CMK (cell line): ENCODE measurements at regions not wholly inside any gene's neighbourhood (a gene's known extent, or its start where the extent isn't known, plus 50 kb on each side); places are given as distances from the start of the nearest gene placed in this dataset.
"Not testable (repeated sequence)": the region's sequence is repeated elsewhere in the genome, so short reads cannot be mapped to it uniquely, and the experiment has no call there.

Source experiments
- DNase-seq: peaks from one replicate; pipeline ENCODE4 v3.0.0-alpha.2; 2010; ENCODE audit warnings: low read depth

DNA sequence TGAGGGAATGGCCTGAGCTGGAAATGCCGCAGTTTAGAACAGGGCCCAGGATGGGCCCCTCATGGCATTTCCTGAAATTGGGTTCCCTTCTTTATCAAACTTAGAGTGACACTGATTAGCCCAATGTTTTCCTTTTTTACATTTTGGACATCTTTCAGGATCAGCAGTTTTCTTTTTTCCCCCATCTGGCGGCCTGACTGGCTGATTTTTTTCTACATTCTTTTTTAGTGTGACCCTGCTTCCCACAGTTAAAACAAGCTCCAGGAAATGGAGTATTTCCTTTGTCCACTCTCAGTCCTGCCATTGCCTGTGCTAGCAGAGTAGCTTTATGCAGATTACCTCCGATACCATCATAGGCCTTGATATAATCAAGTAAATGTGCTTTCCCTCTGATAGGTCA lies 185.8 kb upstream of the IGF1 start:
- DNase-seq: not testable (repeated sequence)

DNA sequence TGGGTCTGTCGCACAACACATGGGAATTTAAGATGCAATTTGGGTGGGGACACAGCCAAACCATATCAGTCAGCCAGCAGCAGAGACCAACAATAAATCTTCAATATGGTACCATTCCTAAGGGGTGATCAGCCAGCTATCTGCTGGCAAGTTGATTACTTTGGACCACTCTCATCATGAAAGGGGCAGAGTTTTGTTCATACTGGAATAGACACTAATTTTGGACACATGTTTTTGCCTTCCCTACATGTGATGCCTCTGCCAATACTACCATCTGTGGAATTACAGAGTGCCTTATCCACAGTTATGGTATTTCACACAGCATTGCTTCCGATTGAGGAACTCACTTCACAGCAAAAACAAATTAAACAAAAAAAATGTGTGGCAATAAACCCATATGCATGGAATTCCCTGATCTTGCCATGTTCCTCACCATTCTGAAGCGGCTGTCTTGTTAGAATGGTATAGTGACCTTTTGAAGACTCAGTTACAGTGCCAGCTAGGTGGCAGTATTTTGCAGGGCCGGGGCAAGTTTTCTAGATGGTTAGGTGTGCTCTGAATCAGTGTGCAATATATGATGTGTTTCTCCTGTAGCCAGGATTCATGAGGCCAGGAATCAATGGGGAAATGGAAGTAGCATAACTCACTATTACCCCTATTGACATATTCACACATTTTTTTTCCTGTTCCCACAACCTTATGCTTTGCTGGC lies 179.0 kb upstream of the IGF1 start:
- no peak for DNase-seq

DNA sequence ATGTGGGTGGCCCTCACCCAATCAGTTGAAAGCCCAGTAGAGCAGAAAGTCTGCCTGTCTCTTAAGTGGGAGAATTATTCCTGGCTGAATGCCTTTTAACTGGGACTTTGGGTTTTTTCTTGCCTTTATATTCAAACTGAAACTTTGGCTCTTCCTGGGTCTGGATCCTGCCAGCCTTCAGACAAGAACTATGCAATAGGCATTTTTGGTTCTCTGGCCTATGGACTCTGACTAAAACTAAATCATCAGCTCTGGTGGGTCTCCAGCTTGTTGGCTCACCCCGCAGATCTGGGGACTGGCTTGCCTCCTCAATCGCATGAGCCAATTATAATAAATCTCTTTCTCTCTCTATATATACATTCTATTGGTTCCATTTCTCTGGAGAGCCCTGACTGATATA lies 173.0 kb upstream of the IGF1 start:
- no peak for DNase-seq

DNA sequence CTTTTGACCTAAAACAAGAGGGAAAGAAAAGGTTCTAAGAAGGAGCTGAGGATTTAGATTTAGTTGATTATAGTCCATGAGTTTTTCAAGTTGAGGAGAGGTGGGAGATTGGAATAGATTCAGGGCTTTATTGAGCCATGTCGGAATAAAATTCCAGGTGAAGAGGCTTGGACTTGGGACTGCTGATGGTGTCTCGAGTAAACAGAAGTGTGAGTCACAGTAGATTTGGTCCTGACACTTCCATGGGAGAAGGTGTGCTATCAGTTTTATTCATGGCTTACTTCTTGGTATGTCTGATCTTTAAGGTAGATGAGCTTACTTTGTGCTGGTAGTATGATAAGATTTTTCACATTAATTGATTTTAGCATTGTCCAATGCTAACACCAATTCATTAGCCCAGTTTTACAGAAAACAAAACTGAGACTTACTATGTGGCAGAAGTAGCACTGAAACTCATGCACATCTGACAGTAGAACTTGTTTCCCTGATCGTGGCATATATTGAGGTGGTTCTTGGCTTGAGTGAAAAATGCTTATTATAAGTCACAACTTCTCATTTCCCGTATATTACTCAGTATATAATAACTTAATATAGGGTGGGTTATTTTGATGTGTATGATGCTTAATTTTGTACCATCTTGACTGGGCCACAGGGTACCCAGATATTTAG lies 172.4 kb upstream of the IGF1 start:
- no peak for DNase-seq

DNA sequence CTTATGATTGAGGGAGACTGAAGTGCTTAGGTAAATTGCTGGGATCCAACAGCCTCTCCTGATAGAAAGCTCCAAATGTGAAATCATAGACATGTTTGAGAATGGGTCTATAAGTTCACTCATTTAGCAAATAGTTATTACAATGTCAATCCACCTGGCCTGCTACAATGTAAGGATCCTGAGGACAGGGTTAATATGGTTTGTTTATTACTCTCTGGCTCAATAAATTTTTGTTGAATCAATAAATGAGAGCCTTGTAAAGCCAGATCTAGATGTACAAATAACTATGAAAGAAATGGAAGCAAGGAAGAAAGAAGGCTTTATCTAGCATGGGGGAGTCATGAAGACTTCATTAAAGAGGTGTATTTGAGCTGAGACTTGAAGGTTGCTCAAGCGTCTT lies 165.6 kb upstream of the IGF1 start:
- no peak for DNase-seq

DNA sequence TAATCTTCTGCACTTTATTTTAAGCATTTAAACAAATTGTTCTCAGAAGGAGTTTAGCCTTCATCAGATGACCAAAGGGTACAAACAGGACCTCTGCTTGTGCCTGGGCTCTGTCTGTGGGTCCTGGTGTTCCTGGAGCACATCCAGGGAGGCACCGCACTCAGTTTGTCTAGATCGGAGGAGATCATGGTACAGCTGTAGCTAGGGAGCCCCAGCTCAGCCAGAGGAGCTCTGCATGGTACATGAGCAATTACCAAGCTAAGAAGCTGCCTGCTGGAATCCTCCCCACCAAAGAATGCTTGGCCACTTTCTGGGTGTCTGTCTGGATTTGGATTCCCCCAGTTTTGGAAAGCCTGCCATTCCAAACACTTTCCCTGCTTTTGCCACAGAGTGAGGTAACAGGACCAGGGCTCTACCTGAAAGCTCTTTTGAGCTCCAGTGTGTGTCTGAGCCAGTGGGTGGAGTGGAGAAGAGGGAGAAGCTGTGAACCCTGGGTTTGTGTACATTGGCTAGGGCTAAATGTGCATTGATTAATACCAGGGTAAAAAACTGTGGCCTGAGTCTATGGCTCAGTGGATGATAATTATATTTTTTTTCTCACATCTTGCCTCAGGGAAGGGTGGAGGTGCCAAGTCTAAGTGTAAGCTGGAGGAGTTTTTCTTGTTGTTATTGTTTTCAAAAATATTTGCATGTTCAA lies 163.7 kb upstream of the IGF1 start:
- DNase-seq: no peak

DNA sequence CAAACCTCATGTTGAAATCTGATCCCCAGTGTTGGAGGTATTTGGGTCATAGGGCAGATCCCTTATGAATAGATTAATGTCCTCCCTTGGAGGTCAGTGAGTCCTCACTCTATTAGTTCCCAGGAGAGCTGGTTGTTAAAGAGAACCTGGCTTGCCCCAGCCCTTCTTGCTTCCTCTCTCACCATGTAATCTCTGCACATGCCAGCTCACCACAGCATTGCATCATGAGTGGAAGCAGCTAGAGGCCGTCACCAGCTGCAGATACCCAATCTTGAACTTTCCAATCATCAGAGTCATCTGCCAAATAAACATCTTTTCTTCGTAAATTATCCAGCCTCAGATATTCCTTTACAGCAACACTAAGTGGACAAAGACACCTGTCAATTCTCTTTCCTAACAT lies 161.8 kb upstream of the IGF1 start:
- DNase-seq: no peak

DNA sequence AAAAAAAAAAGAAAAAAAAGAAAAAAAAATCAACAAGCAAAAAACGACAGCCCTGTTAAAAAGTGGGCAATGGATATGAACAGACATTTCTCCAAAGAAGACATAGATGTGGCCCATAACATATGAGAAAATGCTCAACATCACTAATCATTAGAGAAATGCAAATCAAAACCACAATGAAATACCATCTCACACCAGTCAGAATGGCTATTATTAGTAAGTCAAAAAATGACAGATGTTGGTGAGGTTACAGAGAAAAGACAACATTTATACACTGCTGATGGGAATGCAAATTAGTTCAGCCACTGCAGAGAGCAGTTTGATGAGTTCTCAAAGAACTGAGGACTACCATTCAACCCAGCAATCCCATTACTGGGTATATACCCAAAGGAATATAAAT lies 160.3 kb upstream of the IGF1 start:
- not testable (repeated sequence) for DNase-seq

DNA sequence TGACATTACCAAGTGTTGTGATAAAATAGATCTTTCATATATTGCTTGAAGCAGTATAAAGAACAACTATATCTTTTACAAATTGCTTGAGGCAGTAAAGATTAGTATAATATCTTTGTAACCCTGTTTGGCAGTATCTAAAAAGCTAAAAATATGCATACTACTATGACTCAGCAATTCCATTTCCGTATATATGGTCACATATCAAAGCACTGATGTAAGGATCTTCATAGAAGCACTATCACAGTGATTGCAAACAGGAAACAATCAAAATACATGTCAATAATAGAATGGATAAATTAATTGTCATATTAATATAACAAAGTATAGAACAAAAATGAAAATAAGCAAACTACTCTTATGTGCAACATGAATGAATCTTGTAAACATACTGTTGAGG lies 158.4 kb upstream of the IGF1 start:
- DNase-seq: no peak

DNA sequence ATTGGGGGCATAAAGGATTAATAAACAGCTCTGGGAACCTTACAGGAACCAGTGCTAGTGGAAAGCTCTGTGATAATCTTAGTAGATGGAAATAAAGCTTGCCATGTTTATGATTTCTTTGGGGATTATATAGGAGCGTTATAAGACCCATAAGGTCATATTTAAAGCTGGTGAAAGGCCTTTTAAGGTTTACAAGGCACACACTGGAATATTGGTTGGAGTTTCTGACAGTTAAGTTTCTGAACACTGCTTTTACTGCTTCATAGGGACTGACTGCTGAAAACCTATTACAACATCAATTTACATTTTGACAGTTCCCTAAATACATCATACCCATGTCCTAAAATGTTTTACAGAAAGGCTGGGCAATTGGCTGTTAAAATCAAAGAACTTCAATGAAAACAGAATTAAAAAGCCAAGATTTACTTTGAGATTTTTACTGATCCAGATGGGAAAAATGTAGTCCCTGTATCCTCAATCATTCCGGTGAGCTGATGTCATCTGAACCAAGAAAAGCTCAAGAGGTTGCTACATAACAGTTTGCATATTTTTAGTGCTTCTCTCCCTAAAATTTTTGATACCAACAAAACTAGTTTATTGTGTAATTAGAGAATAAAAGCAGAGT lies 153.7 kb upstream of the IGF1 start:
- DNase-seq: no peak

DNA sequence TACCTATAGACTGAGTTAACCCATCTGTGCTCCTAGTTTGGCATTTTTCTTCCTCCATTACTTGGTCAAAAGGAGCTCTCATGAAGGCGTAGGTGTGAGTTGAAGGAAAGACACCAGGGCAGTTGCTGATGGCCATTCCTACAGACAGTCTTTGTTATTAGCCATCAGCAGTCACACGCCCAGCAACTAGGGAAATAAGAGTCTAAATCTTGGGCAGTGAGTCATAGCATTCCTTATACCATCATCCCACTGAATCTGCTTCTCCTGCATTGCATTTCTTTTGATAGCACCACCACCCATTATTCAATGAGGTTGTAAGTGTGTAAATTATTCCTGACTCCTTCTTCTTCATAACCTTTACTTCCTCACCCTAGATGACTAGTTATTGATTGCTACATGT lies 150.9 kb upstream of the IGF1 start:
- DNase-seq: no peak

DNA sequence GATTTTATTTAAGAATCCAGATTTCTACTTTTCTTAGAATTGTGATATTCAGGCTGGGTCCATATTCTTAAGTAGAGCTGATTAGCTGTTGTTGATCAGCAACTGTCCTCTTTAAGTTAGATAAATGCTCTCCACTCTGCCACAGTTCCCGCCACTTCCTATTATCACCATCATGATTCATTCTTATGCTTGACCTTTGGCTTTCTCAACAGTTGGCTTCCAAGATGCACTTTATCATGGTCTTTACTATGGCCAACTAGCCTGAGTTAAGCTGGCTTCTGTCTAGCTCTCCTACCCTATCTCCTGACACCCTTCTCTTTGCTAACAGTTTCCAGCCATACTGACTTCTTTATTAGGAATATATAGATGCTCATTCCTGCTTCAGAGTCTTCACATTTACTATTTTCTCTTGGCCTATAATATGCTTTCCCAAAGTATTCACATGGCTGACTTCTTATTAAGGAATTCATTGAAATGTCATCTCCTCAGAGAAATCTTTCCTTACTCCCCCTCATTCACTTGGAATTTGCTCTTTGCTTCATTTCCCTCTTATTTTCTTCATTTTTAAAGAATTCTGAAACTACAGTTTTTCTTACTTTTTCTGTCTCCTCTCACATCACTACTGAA lies 149.0 kb upstream of the IGF1 start:
- no peak for DNase-seq

DNA sequence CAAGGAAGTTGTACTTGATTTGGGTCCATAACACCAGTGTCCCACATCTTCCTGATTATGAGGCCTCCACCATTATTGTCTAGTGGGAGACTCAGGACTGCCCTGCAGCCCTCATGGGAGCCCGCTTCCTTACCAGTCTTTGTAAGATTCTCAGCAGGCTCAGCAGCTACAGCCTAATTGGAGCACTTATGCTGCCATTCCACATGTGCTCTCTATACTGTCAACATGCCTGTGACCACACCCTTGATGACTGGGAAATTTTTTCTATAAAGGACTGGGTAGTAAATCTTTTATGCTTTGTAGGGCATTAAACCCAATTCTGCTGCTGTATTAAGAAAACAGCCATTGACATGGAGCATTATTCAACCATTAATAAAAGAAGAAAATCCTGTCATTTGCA lies 145.5 kb upstream of the IGF1 start:
- DNase-seq: no peak

DNA sequence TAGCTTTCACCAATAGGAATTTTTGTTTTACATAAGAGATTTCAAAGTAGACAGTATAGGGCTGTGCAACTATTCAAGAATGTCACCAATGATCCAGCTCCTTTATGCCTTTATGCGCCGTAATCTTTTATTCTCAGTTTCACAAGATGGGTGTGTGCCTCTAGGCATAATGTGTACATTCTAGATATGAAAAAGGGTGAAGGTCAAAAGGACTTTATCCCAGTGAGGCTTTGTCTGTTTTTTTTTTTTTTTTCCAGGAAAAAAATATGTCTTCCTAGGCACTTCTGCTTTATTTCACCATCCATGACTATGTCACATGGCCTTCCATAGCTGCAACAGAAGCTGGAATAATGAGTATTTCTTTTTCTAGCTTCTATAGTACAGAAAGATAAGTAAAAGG lies 142.3 kb upstream of the IGF1 start:
- DNase-seq: no peak

DNA sequence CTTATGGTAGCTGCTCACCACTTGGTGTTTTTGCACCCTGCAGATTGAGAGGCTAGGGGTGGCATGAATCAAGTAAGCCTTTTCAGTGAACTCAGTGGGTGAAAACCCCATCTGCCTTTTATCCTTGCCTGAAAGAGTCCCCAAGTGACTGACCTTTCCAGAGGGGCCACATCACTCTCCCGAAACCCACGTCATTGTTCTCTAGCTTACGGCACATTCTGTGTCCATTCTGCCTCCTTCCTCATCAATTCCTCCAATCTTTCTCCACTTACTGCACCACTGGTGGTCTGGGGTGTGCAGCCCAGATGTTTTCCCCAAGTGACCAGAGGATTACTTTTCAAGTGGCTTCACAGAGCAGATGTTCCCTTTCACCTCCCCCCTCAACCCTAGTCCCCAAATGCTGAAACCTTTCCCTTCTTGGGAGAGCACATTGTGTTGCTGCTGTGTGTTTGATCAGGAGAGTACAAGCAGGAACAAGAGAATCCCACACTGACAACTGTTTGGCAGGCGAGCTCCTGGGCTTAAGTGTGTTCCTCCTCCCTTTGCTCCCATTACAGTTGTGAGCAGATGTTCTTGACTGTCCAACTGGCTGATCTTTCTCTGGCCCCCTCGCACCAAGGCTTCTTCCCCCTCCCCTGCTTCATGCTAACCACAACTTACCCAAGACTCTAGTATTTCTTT lies 138.0 kb upstream of the IGF1 start:
- DNase-seq: no peak

DNA sequence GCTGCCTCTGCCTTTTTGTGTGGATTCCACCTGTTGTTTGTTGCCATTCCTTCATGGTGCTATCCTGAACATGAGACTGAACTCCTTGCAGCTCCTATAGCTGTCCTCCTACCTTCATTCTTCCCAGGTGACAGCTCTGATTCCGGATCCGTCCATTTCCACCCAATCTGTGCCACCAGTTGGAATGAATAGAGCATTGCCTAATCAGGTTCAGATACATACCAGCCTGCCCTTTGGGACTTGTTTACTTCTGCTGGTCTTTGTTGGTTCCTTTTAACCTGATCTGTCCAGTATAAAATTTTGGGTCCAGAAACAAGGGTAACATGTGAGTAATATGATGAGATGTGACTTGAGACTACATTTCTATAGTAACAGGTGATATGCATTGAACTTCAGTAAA lies 136.3 kb upstream of the IGF1 start:
- DNase-seq: no peak

DNA sequence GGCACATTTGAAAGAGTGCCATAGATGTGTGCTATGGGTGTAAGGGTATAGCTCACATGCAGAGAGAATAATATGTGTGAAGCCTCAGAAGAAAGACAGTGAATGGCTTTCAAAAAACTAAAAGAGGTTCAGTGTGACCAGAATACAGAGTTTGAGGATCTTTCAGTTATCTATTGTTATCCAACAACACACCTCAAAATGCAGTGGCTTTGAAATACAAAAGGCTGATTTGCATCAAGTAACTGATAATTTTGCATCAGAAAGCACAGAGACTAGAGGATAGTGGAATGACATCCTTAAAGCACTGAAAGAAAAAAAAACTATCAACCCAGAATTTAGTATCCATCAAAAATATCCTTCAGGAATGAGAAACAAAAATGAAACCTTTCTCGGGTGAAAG lies 131.6 kb upstream of the IGF1 start:
- DNase-seq: no peak

DNA sequence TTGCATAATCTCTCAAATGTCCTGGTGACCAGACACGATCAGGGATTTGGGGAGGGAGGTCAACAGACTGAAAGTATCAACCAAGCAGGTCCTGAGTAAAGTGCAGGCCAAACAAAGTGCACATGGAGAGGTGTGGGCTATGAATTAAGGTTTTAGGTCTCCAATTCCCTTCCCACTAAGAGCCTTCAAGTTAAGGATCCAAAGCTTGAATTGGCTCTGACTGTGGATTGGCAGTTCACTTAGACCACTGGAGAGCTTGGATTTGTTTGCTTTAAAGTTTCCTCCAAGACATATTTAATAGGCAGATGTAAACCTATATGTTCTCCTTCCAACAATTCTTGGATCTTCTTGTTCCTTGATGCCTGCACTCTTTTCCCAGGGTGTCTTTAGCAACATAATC lies 129.6 kb upstream of the IGF1 start:
- no peak for DNase-seq

DNA sequence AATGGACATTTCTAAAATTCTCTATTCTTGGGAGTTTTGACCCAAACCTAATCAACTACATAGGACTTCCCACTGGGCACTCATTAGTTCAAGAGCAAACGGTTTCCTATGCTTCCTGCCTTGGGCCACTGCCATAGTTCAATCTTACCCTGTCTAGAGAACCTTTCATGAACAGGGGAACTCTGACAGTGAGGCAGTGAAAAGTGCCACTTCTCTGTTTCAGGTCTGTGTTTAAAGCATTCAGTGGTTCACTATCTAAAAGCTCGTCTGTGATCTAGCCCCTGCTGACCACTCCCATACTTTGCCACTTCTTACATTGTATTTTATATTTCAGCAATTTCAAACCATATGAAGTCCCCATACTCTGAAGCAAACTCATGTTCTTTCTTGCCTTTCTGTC lies 122.7 kb upstream of the IGF1 start:
- DNase-seq: no peak

DNA sequence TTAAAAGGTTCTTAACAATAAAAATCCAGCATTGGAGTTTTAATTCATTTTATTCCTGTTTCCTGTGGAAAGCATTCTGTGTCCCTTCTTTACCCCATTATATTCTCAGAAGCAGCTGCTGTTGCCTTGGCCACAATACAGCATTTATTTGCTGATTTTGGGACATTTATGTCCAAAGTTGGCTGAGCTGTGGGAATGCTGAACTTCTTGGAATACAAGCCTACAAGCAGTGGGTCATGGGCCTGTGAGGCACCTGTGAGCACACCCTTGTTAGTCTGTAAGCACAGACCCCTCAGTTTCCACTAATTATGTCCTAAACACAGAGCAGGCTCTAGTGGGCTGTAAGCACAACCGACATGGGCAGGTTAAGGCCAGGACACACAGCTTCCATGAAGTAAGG lies 122.2 kb upstream of the IGF1 start:
- no peak for DNase-seq

DNA sequence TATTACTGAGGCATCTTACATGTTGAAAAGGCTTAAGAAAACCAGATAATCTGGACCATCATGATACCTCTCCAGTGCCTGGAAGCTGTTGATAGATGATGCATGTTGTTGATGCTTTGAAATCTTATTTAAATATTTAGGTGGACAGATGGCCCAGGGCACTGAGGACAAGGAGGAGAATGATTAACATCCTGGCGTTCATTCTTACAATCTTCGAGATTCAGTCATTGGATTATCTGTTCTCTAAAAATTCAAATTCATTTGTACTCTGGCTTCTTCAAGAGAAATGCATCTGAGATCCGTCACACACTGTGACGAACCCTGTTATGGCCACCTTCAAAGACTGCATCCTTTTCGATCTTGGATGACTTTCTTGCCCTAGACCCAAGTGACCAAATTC lies 121.3 kb upstream of the IGF1 start:
- DNase-seq: no peak

DNA sequence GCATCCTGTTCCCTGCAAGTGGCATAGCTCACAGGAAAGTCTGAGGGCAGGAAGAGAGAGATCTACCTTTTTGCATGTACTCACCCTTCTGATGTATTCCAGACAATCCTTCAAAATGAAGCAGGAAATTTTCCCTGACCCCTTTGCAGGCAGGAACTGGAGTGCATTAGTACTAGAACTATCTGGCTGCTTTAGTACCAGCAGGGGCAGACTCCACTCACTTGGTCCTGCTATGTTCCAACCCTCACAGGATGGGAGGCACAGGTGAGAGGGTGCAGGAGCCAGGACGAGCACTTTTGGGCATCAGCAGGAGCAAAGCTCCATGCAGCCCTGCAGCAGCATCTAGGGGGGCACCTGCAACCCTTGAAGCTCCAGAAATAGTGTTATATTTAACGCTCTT lies 116.3 kb upstream of the IGF1 start:
- no peak for DNase-seq
